MCF 10A (cell line): ENCODE measurements at regions not wholly inside any gene's neighbourhood (a gene's known extent, or its start where the extent isn't known, plus 50 kb on each side); places are given as distances from the start of the nearest gene placed in this dataset.

Experiments used
- BruUV-seq: library from RNA; stranded (reverse); fragments of 400-500 nt; replicated peaks from 2 replicates; lab custom pipeline; 2021; lab: Mats Ljungman, UMichigan
- CTCF ChIA-PET: fragments of 300-600 bp; sonication (Branson Sonifier 250); formaldehyde crosslinking; extraction: SDS; loops from one replicate; lab custom pipeline; 2021; ENCODE audit warnings: antibody characterized with exemption, inconsistent platforms; lab: Yijun Ruan, JAX
- POLR2A ChIA-PET: fragments of 300-600, 350-650 bp; sonication (Branson Sonifier 250); formaldehyde crosslinking; extraction: SDS; loops from one replicate; lab custom pipeline; 2020; ENCODE audit warnings: antibody characterized with exemption, inconsistent platforms; lab: Yijun Ruan, JAX
- DNase-seq: peaks from one replicate; pipeline ENCODE4 v3.0.0-alpha.2; 2018; ENCODE audit not compliant: unreplicated experiment
- H3K27ac Mint-ChIP-seq: one replicate; pipeline ENCODE4 v1.8.0; 2022; ENCODE audit warnings: mild to moderate bottlenecking, low read depth, mixed read lengths; ENCODE audit not compliant: unreplicated experiment
- H3K27me3 Mint-ChIP-seq: one replicate; pipeline ENCODE4 v1.8.0; 2022; ENCODE audit warnings: mixed read lengths; ENCODE audit not compliant: insufficient read depth, unreplicated experiment
- H3K36me3 Mint-ChIP-seq: one replicate; pipeline ENCODE4 v1.8.0; 2022; ENCODE audit warnings: mild to moderate bottlenecking, moderate library complexity, mixed read lengths; ENCODE audit not compliant: insufficient read depth, unreplicated experiment
- H3K4me1 Mint-ChIP-seq: one replicate; pipeline ENCODE4 v1.8.0; 2022; ENCODE audit warnings: mixed read lengths; ENCODE audit not compliant: insufficient read depth, unreplicated experiment
- H3K4me3 Mint-ChIP-seq: one replicate; pipeline ENCODE4 v1.8.0; 2022; ENCODE audit warnings: mild to moderate bottlenecking, moderate library complexity, mixed read lengths; ENCODE audit not compliant: unreplicated experiment
- H3K9me3 Mint-ChIP-seq: one replicate; pipeline ENCODE4 v1.8.0; 2022; ENCODE audit warnings: mixed read lengths; ENCODE audit not compliant: unreplicated experiment
- intact Hi-C: fragments of 100-400 bp; cut with micrococcal nuclease; formaldehyde crosslinking; loops from 2 replicates; pipeline ENCODE4 v1.14.1; 2022
- TF ChIP-seq, protein P1 (sequence below): fragments of 200-600 bp; IDR thresholded peaks from one replicate; pipeline ENCODE4 v1.8.0; 2022; ENCODE audit warnings: antibody characterized with exemption, mild to moderate bottlenecking; ENCODE audit not compliant: unreplicated experiment

DNA sequence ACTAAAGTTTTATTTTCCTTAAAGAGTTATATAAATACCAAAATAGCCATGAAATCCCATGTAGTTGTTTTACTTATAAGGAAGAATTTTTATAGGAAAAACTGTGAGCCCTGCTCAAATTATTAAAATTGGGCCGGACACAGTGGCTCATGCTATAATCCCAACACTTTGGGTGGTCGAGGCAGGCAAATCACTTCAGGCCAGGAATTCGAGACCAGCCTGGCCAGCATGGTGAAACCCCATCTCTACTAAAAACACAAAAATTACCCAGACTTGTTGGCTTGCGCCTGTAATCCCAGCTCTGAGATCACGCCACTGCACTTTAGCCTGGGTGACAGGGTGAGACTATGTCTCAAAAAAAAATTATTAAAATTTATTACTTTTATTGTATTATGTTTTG is 149.3 kb downstream of the MRPL39 start:
- intact Hi-C loops: no loop called here
- peaks cover 10% of the 10 kb centered on the region for H3K4me1 Mint-ChIP-seq
- CTCF ChIA-PET: no interaction called here
- no peak for DNase-seq
- BruUV-seq: no TSS peak
- no peak overlapping the region for H3K4me3 Mint-ChIP-seq
- H3K27ac Mint-ChIP-seq: no peak overlapping the region
- TF ChIP-seq, protein P1, sequence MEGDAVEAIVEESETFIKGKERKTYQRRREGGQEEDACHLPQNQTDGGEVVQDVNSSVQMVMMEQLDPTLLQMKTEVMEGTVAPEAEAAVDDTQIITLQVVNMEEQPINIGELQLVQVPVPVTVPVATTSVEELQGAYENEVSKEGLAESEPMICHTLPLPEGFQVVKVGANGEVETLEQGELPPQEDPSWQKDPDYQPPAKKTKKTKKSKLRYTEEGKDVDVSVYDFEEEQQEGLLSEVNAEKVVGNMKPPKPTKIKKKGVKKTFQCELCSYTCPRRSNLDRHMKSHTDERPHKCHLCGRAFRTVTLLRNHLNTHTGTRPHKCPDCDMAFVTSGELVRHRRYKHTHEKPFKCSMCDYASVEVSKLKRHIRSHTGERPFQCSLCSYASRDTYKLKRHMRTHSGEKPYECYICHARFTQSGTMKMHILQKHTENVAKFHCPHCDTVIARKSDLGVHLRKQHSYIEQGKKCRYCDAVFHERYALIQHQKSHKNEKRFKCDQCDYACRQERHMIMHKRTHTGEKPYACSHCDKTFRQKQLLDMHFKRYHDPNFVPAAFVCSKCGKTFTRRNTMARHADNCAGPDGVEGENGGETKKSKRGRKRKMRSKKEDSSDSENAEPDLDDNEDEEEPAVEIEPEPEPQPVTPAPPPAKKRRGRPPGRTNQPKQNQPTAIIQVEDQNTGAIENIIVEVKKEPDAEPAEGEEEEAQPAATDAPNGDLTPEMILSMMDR: no peak
- H3K9me3 Mint-ChIP-seq: peaks cover 8% of the 10 kb centered on the region
- no peaks in the 10 kb centered on the region for H3K36me3 Mint-ChIP-seq
- no peaks in the 10 kb centered on the region for H3K27me3 Mint-ChIP-seq
- POLR2A ChIA-PET: no interaction called here

DNA sequence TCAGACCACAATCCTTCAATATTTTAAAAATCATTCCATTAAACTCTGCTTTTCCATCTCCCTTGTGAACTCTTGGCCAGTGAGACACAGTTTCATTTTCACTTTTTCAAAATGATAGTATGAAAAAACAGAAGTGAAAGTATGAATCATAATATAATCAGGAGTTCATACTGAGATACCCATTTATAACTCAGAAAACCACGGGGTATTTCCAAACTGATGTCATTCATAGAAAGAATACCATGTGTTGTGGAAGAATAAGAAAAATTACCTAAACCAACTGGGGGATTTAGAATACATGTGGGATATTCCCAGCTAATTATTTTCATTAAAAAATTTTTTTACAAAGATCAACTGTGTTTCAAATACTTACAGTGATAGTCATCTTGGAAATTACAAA is 149.9 kb downstream of the MRPL39 start:
- TF ChIP-seq, protein P1: no peak
- Mint-ChIP-seq H3K27ac (no peak overlapping the region), H3K36me3 (no peaks in the 10 kb centered on the region), H3K9me3 (peaks cover 8% of the 10 kb centered on the region), H3K4me3 (peak overlapping the region; percentile 62), H3K4me1 (peaks cover 10% of the 10 kb centered on the region), H3K27me3 (no peaks in the 10 kb centered on the region)
- intact Hi-C loops: no loop called here
- DNase-seq: peak; percentile 51
- no TSS peak for BruUV-seq
- ChIA-PET CTCF (no interaction called here), POLR2A (no interaction called here)

DNA sequence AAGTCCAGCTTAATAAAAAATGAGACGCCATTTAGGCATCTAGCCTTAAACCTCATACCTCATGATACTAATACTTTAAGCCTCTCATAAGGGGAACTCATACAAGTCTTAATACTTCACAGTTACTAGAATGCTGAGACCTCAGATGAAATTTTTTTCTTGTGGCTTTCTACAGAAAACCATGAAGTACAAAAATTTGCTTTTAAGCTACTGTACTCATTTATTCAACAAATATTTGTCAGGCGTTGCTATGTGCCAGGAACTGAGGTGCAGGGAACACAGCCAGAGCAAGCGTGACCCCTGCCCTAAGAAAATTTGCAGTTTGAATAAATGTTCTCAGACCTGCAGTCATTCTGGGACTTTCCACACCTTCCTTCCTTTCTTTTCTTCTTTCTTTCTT is 150.6 kb downstream of the MRPL39 start:
- intact Hi-C loops: no loop called here
- CTCF ChIA-PET: no interaction called here
- Mint-ChIP-seq H3K27me3 (no peaks in the 10 kb centered on the region), H3K9me3 (peaks cover 8% of the 10 kb centered on the region), H3K27ac (no peak overlapping the region), H3K4me1 (peaks cover 10% of the 10 kb centered on the region), H3K36me3 (no peaks in the 10 kb centered on the region), H3K4me3 (no peak overlapping the region)
- no TSS peak for BruUV-seq
- TF ChIP-seq, protein P1: no peak
- DNase-seq: no peak
- POLR2A ChIA-PET: interaction anchor here (0.6 kb wide), 1 partner anchor 1193 kb away, joined by 3 read pairs; no protein-coding TSS in a partner anchor

DNA sequence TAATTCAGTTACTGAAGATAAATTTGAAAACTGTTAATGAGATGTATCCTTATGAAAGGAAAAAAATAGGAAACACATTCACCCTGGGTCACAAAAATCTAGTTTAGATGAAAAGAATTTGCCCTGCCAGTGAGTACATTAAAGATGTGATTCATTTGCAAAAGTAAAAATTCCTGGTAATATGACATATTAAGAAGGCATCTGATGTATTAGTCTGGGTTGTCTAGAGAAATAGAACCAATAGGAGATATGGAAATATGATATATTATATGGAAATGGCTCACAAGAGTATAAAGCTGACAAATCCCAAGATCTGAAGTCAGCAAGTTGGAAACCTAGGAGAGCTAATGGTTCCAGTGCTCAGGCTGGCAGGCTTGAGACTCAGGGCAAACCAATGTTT is 153.8 kb downstream of the MRPL39 start:
- TF ChIP-seq, protein P1: no peak
- POLR2A ChIA-PET: interaction anchor here (1.1 kb wide), 1 partner anchor 14 kb away, joined by 5 read pairs; no protein-coding TSS in a partner anchor
- intact Hi-C loops: no loop called here

More for the DNA sequence above, 153.8 kb downstream of the MRPL39 start:
- H3K4me3 Mint-ChIP-seq: no peak overlapping the region
- no peak overlapping the region for H3K27ac Mint-ChIP-seq
- no TSS peak for BruUV-seq
- CTCF ChIA-PET: no interaction called here
- no peaks in the 10 kb centered on the region for H3K36me3 Mint-ChIP-seq
- H3K9me3 Mint-ChIP-seq: no peaks in the 10 kb centered on the region
- H3K4me1 Mint-ChIP-seq: peaks cover 10% of the 10 kb centered on the region
- no peaks in the 10 kb centered on the region for H3K27me3 Mint-ChIP-seq
- DNase-seq: no peak
